GM12892 (cell line): ENCODE measurements at regions not wholly inside any gene's neighbourhood (a gene's known extent, or its start where the extent isn't known, plus 50 kb on each side); places are given as distances from the start of the nearest gene placed in this dataset.

Experiments
- DNase-seq: peaks from one replicate; pipeline ENCODE4 v3.0.0; 2011; ENCODE audit not compliant: insufficient read length
- FAIRE-seq: peaks from 2 replicates; lab custom pipeline; 2011; peaks lifted over from hg19 to GRCh38; lab: Jason Lieb, UNC
- POLR2A ChIP-seq: IDR thresholded peaks from 2 replicates; pipeline ENCODE4 v1.6.1; 2011; ENCODE audit warnings: low read depth, low read length, control low read depth
- POLR2AphosphoS5 ChIP-seq: IDR thresholded peaks from 2 replicates; pipeline ENCODE4 v1.6.1; 2011; ENCODE audit warnings: low read depth, low read length, control low read depth
- TAF1 ChIP-seq: IDR thresholded peaks from 2 replicates; pipeline ENCODE4 v1.6.1; 2011; ENCODE audit warnings: low read depth, mild to moderate bottlenecking, control low read depth, low read length, borderline replicate concordance

GRCh38 chr9:134536101-134536900 lies 105.3 kb upstream of the COL5A1 start:
- no peak for FAIRE-seq
- TF ChIP-seq POLR2AphosphoS5, result no peak
- TF ChIP-seq TAF1, result no peak
- no peak for TF ChIP-seq POLR2A

GRCh38 chr9:134536931-134537330 lies 104.7 kb upstream of the COL5A1 start:
- TF ChIP-seq POLR2A, result no peak
- TF ChIP-seq TAF1, result no peak
- no peak for TF ChIP-seq POLR2AphosphoS5
- DNase-seq (no peak), FAIRE-seq (no peak)

More at GRCh38 chr9:134536101-134536900, 105.3 kb upstream of the COL5A1 start:
- DNase-seq, result no peak

- no peak for DNase-seq
- no peak for FAIRE-seq
- no peak for TF ChIP-seq POLR2A
- TF ChIP-seq TAF1, result no peak
- TF ChIP-seq POLR2AphosphoS5, result no peak
Observed at GRCh38 chr9:134537951-134538641, 103.5 kb upstream of the COL5A1 start.

GRCh38 chr9:134538856-134539566 lies 102.6 kb upstream of the COL5A1 start:
- FAIRE-seq (no peak), DNase-seq (no peak)
- no peak for TF ChIP-seq POLR2A
- TF ChIP-seq TAF1, result no peak
- no peak for TF ChIP-seq POLR2AphosphoS5

GRCh38 chr9:134539586-134540194 lies 101.9 kb upstream of the COL5A1 start:
- TF ChIP-seq POLR2A, result no peak
- TF ChIP-seq TAF1, result no peak
- no peak for TF ChIP-seq POLR2AphosphoS5
- FAIRE-seq (no peak), DNase-seq (no peak)

GRCh38 chr9:134540276-134541096 lies 101.1 kb upstream of the COL5A1 start:
- TF ChIP-seq POLR2A (no peak), TAF1 (no peak)
- DNase-seq, result no peak
- FAIRE-seq, result no peak

- FAIRE-seq, result no peak
- TF ChIP-seq POLR2A (no peak), POLR2AphosphoS5 (no peak), TAF1 (no peak)
- DNase-seq, result no peak
Observed at GRCh38 chr9:134541097-134541747, 100.4 kb upstream of the COL5A1 start.

- no peak for TF ChIP-seq TAF1
- TF ChIP-seq POLR2A, result no peak
- no peak for TF ChIP-seq POLR2AphosphoS5
- no peak for DNase-seq
- no peak for FAIRE-seq
Observed at GRCh38 chr9:134544388-134545214, 97.0 kb upstream of the COL5A1 start.

- TF ChIP-seq POLR2AphosphoS5, result no peak
- FAIRE-seq, result no peak
Observed at GRCh38 chr9:134545215-134545542, 96.4 kb upstream of the COL5A1 start.

More at GRCh38 chr9:134545215-134545542, 96.4 kb upstream of the COL5A1 start:
- no peak for DNase-seq
